GM19452 (cell line): ENCODE measurements at regions not wholly inside any gene's neighbourhood (a gene's known extent, or its start where the extent isn't known, plus 50 kb on each side); places are given as distances from the start of the nearest gene placed in this dataset.

ENCODE experiments used
- ATAC-seq: cut with Tn5 transposase; IDR thresholded peaks from one replicate; pipeline ENCODE4 v1.9.1; 2021; ENCODE audit not compliant: unreplicated experiment

DNA sequence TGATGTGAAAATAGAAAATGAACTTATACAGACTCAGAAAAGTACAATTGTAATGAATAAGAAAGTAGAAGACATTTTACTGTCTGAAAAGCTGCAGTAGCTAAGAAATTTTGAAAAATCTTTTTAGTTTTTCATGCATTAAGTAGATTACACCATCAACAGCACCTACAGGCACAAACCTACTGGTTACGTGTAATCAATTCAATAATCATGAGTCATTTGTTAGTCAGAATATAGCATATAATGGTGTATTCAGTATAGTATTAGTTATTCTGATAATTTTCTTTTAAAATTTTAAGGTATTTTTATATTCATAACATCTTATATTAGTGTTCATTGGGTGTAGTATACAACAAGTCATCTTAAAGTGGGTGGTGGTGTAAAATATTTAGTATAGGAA lies 550.5 kb upstream of the GBE1 start:
- ATAC-seq, result no peak

DNA sequence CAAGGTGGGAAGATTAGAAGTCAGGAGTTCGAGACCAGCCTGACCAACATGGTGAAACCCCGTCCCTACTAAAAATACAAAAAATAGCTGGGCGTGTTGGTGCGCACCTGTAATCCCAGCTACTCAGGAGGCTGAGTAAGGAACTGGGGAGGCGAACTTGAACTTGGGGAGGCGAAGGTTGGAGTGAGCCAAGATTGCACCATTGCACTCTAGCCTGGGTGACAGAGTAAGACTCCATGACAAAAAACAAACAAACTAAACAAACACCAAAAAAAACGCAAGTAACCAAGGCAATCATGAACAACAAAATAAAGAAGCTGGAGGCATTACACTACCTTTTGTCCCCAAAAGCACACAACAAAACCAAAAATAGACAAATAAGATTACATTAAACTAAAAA lies 547.3 kb upstream of the GBE1 start:
- ATAC-seq, result no peak

DNA sequence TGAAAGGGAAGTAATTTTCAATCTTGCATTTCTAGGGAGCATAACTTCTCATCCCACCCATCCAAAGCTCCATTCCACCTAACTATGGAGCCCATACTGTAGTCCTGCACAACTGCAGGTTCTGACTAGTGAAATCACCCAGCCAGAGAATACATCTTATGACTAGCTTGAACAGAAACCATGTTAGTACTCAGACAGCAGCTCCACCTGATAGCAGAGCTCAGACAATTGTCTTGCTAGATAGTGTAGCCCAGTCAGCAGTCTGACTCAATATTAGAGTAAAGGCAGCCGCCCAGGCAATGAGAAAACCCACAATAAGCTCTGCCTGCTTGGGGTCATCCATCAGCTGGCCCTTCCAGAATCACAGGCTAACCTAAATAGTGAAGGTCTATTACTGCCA lies 544.7 kb upstream of the GBE1 start:
- no peak for ATAC-seq

DNA sequence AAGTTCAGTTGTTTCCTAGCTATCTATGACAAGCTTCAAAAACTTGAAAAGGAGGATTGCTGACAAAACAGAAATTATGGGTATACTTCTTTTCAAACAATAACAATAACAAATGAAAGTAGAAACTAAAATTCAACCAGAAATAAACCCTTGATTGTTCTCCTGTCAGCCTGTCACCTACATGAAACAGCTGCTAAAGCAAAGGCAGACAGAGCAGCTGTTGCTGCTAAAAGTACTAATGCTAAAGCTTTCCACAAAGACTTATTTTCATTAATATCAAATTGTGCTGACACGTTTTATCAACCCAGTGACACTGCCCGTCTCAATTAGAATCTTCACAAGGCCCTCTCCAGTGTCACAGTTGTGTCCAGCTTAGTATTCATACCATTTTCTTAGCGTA lies 533.2 kb upstream of the GBE1 start:
- ATAC-seq, result peak; percentile 30

DNA sequence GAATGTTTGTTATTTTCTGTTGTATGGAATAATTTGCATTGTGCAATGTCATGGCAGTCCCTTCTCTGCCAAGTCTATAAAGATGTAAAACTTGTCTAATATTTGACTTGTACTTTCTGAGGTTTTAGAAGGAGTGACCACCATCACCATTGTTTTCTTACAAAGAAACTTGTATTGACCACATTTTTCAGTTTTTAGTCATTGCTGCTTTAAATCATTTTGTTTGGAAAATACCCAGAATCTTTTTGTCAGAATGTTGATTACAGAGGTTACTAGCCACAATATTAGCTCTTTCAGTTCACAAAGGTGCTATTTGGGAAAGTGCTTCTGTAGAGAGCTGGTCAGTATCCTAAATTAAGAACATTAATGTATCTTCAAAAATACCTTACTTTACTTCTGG lies 532.4 kb upstream of the GBE1 start:
- ATAC-seq, result peak; percentile 70

DNA sequence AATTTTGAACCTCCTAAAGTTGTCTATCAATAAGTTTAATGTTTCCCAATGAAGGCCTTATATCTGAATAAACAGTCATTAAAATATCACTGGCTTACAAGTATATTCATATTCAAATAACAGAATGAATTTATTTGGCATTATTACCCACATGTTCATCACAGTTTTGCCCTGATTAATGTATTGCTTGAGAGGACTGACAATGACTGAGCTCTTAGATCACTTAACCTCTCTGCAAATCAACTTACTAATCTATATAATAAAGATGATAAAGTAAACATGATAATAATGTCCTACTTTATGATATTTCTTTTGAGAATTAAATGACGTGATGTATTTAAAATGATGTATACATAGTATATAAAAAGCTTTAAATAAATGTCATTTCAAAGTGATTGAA lies 532.0 kb upstream of the GBE1 start:
- no peak for ATAC-seq

DNA sequence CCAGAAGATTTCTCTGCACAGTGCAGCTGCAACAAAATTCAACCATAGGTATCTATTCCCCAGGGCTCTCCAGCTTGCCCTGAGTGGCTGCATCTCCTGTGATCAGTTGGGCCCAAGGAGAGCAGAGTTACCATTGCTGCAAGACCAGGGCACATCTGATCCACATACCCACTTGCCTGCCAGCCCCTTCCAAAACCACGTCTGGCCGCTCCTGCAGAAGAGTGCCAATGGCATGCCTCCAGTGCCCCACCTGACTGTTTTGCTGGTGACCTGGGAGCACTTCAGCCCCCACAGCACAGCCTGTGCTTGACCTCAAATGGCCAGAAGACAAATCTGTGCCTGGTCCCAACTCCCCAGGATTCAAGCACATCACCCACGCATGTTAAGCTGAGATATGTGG lies 526.1 kb upstream of the GBE1 start:
- ATAC-seq, result no peak

DNA sequence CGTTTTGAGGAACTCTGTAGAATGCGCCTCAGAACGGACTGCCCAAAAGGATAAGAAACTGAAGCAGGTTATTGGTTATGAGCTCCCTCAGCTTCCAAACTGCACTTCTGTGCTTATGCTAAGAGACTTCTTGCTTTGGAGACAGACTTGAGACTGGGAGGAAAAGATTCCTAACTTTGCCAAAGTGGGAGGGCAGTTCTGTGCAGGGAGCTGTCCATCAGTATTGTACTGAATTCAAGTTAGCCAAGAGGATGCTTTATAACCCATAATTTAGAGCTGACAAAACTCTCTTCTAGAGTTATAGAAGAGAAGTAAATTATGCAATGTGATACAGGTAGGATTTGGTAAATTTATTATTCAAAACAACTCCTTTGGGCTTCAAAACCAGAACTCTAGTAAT lies 519.8 kb upstream of the GBE1 start:
- ATAC-seq, result no peak

DNA sequence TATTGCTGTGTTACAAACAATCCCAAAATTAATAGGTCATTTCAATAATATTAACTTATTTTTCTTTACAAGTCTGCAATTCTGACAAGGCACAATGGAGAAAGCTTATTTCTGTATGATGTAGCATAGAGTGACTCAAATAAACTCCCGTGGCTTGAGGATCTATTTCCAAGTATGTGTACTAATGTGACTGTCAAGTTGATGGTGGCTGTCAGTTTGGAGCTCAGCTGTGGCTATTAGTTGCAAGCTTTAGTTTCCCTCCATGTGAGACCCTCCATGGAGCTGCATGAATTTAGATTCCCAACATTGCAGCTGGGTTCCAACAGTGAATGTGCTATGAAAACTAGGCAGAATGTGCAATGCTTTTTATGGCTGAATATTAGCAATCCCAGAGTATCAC lies 515.5 kb upstream of the GBE1 start:
- ATAC-seq, result no peak

DNA sequence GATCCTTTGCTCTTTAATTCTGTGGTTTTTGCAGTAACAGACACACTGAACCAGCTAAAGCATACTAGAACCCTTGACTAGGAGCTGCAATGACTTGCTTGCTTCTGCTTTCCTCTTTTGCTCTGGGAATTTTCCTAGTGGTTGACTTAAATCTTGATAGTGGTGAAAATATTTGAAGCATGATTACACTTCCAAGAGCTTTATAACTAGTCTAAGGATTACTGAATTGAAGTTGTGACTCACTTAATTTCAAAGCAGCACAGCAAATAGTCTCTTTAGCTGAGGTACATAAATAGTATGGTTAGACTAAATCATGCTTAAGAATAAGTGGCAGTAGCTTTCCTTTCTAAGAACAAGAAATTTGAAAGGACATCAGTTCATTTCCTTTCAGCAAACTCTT lies 513.5 kb upstream of the GBE1 start:
- no peak for ATAC-seq

DNA sequence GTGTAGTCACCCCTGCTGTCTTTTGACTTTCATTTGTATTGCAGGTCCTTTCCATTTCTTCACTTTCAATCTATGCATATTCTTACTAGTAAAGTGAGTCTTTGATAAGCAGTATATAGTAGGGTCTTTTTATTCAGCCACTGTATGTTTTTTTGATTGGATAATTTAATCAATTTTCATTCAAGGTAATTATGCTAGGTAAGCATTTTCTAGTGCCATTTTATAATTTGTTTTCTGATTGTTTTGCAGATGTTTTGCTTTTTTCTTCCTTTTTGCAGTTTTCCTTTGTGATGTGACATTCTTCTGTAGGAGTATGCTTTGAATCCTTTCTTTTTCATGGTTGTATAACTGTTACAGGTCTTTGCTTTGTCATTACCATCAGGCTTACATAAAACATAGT lies 504.3 kb upstream of the GBE1 start:
- ATAC-seq, result no peak

DNA sequence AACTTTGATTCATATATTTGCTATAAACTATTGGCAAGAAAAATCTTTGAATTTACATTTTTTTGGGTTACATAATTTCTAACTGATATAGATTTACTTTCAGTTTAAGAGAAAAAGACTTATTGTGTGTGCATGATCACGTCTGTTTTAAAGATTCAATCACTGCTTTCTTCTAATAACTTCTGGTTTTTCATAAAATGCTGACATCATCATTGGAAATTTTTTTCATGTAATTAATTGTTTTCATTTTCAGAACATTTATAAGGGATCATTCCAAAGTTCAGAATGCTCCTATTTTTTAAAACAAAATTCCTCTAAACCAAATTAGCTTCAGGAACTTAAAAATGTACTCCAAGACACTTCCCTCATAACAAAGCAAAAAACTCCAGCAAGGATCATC lies 500.7 kb upstream of the GBE1 start:
- ATAC-seq, result no peak

DNA sequence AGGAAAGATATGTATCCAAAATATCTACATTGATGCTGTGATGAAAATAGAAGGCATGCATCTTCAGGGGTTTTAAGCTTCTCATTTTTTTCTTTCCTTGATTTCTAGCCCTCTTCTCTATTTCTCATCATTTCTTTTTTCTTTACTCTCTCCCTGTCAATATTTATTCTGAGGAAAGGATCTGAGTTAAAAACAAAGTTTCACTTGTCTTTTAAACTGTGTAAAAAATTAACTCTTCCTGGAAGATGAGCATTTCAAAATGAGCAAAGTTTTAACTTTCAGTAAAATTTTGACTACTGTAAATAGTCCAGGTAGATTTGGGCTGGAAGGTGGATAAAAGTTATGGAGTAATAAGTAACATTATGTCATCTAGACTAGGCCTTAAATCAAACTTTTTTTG lies 500.2 kb upstream of the GBE1 start:
- ATAC-seq, result no peak

DNA sequence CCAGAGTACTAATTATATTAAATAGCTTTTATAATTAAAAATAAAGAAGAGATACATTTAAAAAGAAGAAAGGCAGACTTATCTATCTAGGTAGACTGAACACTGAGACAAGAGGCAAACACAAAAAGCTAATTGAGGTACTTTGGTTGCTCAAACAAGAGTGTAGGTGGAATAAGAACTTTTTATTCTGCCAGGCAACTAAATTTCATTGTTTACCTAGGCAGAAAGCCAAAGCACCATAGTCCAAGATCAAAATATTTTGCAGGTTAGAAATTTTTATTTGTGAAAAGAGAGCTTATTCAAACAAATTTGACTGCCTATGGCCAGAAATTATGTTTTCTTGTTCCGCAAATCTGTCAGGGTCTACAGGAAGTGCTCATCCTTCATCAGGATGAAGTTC lies 499.6 kb upstream of the GBE1 start:
- ATAC-seq, result no peak

DNA sequence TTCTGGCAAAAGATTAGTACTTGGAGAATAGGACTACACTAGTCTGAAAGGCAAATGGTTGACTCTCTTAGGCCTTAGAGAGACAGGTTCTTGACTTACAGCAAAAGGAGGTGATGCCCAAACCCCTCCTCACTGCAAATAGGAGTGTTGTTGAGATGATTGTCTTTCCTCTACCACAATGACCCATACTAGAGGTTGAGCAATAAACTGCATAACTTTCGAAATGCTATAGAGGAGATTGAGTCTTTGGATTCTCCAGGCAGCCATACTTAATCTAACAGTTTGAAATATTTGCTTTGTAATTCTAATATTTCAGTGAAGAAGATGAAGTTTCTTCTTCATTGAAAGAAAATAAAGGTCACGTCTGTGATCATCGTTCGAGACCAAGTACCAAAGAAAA lies 498.5 kb upstream of the GBE1 start:
- no peak for ATAC-seq

DNA sequence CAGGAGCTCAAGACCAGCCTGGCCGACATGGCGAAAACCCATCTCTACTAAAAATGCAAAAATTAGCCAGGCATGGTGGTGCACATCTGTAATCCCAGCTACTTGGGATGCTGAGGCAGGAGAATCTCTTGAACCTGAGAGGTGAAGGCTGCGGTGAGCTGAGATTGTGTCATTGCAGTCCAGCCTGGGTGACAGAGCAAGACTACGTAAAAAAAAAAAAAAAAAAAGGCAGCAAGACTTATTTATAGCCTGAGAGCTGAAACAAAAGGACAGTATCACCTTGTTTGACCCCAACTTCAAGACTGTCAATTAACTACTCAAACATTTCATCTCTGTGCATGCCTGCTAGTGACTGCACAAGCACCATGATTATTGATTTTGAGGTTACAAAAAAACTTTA lies 478.9 kb upstream of the GBE1 start:
- ATAC-seq, result no peak

DNA sequence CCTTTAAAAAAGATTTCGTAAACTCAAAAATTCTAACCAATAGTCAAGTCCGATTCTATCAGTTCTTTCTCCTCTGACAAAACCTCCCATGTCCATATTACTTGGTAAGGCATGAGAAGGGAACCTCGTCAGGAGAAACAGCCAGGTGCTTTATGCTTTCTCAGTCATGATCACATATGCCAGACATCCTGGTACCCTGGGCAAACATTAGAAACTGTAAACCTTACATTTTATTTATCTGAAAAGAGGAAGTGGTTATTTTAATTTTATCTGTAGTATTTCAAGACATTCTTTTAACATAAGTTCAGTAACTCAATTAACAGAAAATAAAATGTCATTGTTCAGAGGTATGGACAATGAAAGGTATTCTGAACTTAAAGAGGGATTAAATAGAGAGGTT lies 474.8 kb upstream of the GBE1 start:
- ATAC-seq, result no peak

DNA sequence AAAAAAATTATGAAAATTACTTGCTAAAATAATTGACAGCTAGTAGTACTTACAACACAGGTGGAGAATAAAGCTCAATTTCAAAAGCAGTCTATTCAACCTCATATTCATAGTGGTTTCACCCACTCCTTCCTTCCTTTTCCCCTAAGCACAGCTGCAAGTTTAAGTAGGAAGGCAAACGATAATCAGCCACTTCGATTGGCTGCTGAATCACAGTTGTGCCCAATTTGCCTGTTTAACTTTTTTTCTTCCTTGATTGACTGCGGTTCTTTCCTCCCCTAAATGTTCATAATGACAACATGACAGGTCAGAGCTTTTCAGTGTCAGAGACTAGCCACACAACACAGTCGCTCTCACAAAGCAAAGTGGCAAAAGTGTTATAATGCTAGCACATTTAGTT lies 468.0 kb upstream of the GBE1 start:
- no peak for ATAC-seq

DNA sequence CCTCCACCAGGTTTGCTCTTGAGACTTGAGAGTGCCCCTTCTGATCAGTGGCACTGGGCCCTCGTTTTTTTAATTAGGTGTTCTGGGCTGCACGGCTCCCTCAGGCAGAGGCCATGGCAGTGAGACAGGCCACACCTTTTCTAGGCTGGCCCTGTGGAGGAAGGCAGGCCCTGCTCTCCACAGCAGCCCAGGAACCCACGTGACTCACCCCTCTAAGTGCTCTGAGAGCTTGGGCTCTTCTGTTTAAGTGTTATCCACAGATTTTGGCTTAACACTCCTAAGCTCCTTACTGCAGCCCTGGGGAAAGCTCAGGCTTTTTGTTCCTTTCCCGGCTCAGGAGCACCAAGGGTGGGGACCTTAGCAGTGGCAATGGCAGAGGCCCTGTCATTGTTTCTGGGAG lies 463.2 kb upstream of the GBE1 start:
- no peak for ATAC-seq

DNA sequence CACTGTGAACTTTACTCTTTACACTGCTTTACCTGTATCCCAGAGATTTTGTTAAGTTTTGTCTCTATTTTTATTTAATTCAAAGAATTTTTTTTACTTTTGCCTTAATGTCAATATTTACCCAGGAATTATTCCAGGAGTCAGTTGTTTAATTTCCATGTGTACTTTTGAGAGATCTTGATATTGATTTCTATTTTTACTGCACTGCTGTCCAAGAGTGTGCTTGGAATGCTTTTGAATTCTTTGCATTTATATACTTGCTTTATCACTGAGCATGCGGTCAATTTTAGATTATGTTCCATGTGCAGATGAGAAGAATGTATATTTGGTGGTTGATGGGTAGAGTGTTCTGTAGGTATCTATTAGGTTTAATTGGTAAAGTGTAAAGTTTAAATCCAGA lies 461.0 kb upstream of the GBE1 start:
- no peak for ATAC-seq

DNA sequence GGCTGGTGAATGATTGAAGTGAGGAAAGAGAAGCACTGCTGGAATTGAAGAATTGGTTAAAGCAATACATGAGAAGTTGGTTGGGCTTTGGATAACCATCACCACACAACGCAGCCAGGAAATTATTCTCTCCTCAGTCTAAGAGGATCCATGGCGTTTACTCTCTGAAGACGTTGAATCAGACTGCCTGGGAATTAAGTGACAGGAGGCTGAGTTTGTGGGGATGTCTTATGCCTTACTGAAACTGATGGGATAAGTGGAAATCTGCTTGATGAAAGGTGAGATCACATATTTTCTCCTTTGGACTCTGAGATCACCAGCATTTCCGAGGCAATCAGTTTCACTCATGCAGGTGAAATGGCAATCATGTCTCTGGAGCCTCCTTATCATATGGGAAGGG lies 456.1 kb upstream of the GBE1 start:
- no peak for ATAC-seq

DNA sequence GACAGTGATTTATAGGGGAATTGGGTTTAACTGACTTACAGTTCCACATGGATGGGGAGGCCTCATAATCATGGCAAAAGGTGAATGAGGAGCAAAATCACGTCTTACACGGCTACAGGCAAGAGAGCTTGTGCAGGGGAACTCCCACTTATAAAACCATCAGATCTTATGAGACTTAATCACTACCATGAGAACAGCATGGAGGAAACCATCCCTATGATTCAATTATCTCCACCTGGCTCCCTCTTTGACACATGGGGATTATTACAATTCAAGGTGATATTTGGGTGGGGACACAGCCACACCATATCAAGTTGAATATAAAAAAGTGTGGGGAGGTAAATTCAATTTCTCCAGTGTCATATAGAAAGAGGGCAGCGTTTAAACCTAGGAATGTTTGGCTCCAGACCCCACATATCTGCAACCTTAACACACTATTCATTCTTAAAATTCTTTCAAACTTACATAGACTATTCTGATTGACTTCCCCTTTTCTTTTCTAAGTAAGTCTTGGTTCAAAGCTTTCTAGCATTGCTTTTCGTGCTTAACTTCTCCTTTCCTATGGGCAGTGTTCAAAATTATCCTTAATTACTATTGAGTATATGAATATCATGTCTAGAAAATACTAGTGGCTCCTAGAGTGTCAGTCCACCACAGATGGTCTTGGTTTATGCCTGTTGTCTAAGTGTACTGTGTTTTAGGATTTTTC lies 446.7 kb upstream of the GBE1 start:
- no peak for ATAC-seq

DNA sequence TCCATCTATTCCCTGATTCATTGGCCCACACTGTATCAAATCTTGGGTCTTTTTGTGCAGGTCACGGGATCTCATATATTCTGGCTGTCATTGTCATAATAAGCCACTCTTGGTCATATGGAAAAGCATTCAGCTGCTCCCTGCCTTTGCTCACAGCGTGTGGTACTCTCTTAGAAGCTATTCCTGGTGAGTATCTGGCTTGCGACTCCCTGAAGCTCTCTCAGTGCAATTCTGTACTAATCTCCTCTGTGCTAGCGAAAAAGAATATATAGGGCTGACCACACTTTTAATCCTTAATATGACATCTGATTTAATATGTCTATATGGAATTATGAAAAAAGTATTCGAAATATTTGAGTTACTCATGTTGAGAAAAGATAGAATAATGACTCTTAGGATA lies 440.8 kb upstream of the GBE1 start:
- no peak for ATAC-seq

DNA sequence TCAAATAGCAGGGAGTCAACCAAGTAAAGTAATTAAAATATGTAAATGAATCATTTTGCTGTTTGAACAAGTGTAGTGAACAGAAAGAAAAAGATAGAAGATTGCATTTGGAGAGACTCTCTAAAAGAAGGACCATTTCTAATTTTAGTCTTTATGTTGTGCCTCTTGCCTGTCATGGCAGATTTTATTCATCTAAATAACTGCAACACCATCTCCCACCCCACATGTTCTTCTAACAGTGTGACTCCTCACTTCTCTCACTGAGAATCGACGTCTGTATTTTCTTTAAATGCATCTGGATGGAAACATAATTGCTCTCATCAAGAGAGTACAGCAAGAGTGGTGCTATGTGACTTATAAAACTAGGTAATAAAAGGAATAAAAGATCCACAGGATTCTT lies 439.9 kb upstream of the GBE1 start:
- no peak for ATAC-seq
